Neural progenitor cell (in vitro differentiated cells): ENCODE measurements at regions not wholly inside any gene's neighbourhood (a gene's known extent, or its start where the extent isn't known, plus 50 kb on each side); places are given as distances from the start of the nearest gene placed in this dataset.

Source experiments
- DNase-seq: peaks from one replicate; pipeline ENCODE4 v3.0.0-alpha.2; 2016; ENCODE audit warnings: low spot score
- H2AFZ ChIP-seq: fragments of 200-600 bp; sonication (generic); replicated peaks from 2 replicates; pipeline ENCODE4 v1.6.1; 2016; ENCODE audit warnings: antibody characterized with exemption
- H3F3A ChIP-seq: fragments of 200-600 bp; sonication (generic); 2 replicates; pipeline ENCODE4 v1.6.1; 2016; ENCODE audit warnings: antibody characterized with exemption, low read depth
- H3K27ac ChIP-seq: fragments of 200-600 bp; sonication (generic); 2 replicates; pipeline ENCODE4 v1.5.1; 2016; ENCODE audit warnings: mild to moderate bottlenecking
- H3K27me3 ChIP-seq: fragments of 200-600 bp; sonication (generic); 2 replicates; pipeline ENCODE4 v1.6.1; 2016; ENCODE audit warnings: mild to moderate bottlenecking, moderate library complexity
- H3K36me3 ChIP-seq: fragments of 200-600 bp; sonication (generic); 2 replicates; pipeline ENCODE4 v1.5.1; 2016
- H3K4me1 ChIP-seq: fragments of 200-600 bp; sonication (generic); 2 replicates; pipeline ENCODE4 v1.6.1; 2016; ENCODE audit warnings: mixed run types
- H3K4me2 ChIP-seq: fragments of 200-600 bp; sonication (generic); 2 replicates; pipeline ENCODE4 v1.6.1; 2016
- H3K4me3 ChIP-seq: fragments of 200-600 bp; sonication (generic); 2 replicates; pipeline ENCODE4 v1.5.1; 2016
- H3K79me2 ChIP-seq: fragments of 200-600 bp; sonication (generic); 2 replicates; pipeline ENCODE4 v1.6.1; 2016; ENCODE audit warnings: low read depth
- H3K9ac ChIP-seq: fragments of 200-600 bp; sonication (generic); 2 replicates; pipeline ENCODE4 v1.6.1; 2016
- H3K9me3 ChIP-seq: fragments of 200-600 bp; sonication (generic); 2 replicates; pipeline ENCODE4 v1.5.1; 2016; ENCODE audit warnings: low read depth
- H4K20me1 ChIP-seq: fragments of 200-600 bp; sonication (generic); 2 replicates; pipeline ENCODE4 v1.6.1; 2016; ENCODE audit warnings: low read depth
- H3K27ac Mint-ChIP-seq: 3 replicates; pipeline ENCODE4 v1.8.0; 2021; ENCODE audit warnings: mixed read lengths
- H3K27me3 Mint-ChIP-seq: 2 replicates; pipeline ENCODE4 v1.8.0; 2022; ENCODE audit warnings: low read depth, mild to moderate bottlenecking, inconsistent platforms, moderate library complexity, mixed read lengths; ENCODE audit not compliant: insufficient read depth
- H3K36me3 Mint-ChIP-seq: 3 replicates; pipeline ENCODE4 v1.8.0; 2021; ENCODE audit warnings: mixed read lengths
- H3K4me1 Mint-ChIP-seq: 3 replicates; pipeline ENCODE4 v1.8.0; 2021; ENCODE audit warnings: mixed read lengths
- H3K4me3 Mint-ChIP-seq: 3 replicates; pipeline ENCODE4 v1.8.0; 2021; ENCODE audit warnings: mild to moderate bottlenecking, moderate library complexity, mixed read lengths
- H3K9me3 Mint-ChIP-seq: 3 replicates; pipeline ENCODE4 v1.8.0; 2020; ENCODE audit warnings: mixed read lengths
- EZH2 ChIP-seq: fragments of 200-600 bp; sonication (generic); IDR thresholded peaks from 2 replicates; pipeline ENCODE4 v1.6.1; 2017; ENCODE audit warnings: antibody characterized with exemption, mild to moderate bottlenecking, moderate library complexity
- EZH2phosphoT487 ChIP-seq: fragments of 200-600 bp; sonication (generic); IDR thresholded peaks from 2 replicates; pipeline ENCODE4 v1.6.1; 2017; ENCODE audit warnings: antibody characterized with exemption
- TF ChIP-seq, protein P1 (sequence below): fragments of 200-600 bp; sonication (generic); IDR thresholded peaks from 2 replicates; pipeline ENCODE4 v1.5.1; 2017; ENCODE audit warnings: antibody characterized with exemption, mild to moderate bottlenecking

GRCh38 chr16:79298476-79298875, 302.1 kb downstream of the MAF start:
- H3K27me3 ChIP-seq, result peaks cover 12% of the 10 kb centered on the region
- peaks cover 12% of the 10 kb centered on the region for H4K20me1 ChIP-seq
- peaks cover 10% of the 10 kb centered on the region for H3K9me3 Mint-ChIP-seq
- H3K9me3 ChIP-seq, result no peaks in the 10 kb centered on the region
- peak overlapping the region; percentile 79 for H3K4me2 ChIP-seq
- TF ChIP-seq, protein P1, sequence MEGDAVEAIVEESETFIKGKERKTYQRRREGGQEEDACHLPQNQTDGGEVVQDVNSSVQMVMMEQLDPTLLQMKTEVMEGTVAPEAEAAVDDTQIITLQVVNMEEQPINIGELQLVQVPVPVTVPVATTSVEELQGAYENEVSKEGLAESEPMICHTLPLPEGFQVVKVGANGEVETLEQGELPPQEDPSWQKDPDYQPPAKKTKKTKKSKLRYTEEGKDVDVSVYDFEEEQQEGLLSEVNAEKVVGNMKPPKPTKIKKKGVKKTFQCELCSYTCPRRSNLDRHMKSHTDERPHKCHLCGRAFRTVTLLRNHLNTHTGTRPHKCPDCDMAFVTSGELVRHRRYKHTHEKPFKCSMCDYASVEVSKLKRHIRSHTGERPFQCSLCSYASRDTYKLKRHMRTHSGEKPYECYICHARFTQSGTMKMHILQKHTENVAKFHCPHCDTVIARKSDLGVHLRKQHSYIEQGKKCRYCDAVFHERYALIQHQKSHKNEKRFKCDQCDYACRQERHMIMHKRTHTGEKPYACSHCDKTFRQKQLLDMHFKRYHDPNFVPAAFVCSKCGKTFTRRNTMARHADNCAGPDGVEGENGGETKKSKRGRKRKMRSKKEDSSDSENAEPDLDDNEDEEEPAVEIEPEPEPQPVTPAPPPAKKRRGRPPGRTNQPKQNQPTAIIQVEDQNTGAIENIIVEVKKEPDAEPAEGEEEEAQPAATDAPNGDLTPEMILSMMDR, result no peak
- TF ChIP-seq EZH2 (no peak), EZH2phosphoT487 (no peak)
- peaks cover 61% of the 10 kb centered on the region for H3K27me3 Mint-ChIP-seq
- no peak overlapping the region for H3K9ac ChIP-seq
- peak overlapping the region; percentile 59 for H3K4me3 Mint-ChIP-seq
- H2AFZ ChIP-seq, result no peak overlapping the region
- no peak overlapping the region for H3K27ac Mint-ChIP-seq
- peaks cover 54% of the 10 kb centered on the region for H3K4me1 Mint-ChIP-seq
- no peaks in the 10 kb centered on the region for H3K36me3 ChIP-seq
- peak overlapping the region; percentile 31 for H3K4me3 ChIP-seq
- no peaks in the 10 kb centered on the region for H3K79me2 ChIP-seq
- peaks cover 56% of the 10 kb centered on the region for H3K4me1 ChIP-seq
- H3K36me3 Mint-ChIP-seq, result no peaks in the 10 kb centered on the region
- H3K27ac ChIP-seq, result peak overlapping the region; percentile 88
- no peak for DNase-seq
- peaks cover 45% of the 10 kb centered on the region for H3F3A ChIP-seq

- Histone ChIP-seq H3K4me3 (no peak overlapping the region), H3K36me3 (no peaks in the 10 kb centered on the region), H3K4me2 (peak overlapping the region; percentile 79), H2AFZ (no peak overlapping the region), H3F3A (peaks cover 45% of the 10 kb centered on the region), H3K27me3 (peaks cover 12% of the 10 kb centered on the region), H4K20me1 (peaks cover 12% of the 10 kb centered on the region), H3K4me1 (peaks cover 56% of the 10 kb centered on the region), H3K27ac (no peak overlapping the region), H3K9ac (no peak overlapping the region), H3K9me3 (no peaks in the 10 kb centered on the region), H3K79me2 (no peaks in the 10 kb centered on the region)
- peaks cover 58% of the 10 kb centered on the region for H3K27me3 Mint-ChIP-seq
- DNase-seq, result peak; percentile 26
- H3K9me3 Mint-ChIP-seq, result peaks cover 10% of the 10 kb centered on the region
- H3K4me3 Mint-ChIP-seq, result no peak overlapping the region
- H3K4me1 Mint-ChIP-seq, result peaks cover 51% of the 10 kb centered on the region
- TF ChIP-seq, protein P1, result no peak
- TF ChIP-seq EZH2, result no peak
- TF ChIP-seq EZH2phosphoT487, result no peak
- no peak overlapping the region for H3K27ac Mint-ChIP-seq
- H3K36me3 Mint-ChIP-seq, result no peaks in the 10 kb centered on the region
Observed at GRCh38 chr16:79297805-79298204, 302.7 kb downstream of the MAF start.

DNA sequence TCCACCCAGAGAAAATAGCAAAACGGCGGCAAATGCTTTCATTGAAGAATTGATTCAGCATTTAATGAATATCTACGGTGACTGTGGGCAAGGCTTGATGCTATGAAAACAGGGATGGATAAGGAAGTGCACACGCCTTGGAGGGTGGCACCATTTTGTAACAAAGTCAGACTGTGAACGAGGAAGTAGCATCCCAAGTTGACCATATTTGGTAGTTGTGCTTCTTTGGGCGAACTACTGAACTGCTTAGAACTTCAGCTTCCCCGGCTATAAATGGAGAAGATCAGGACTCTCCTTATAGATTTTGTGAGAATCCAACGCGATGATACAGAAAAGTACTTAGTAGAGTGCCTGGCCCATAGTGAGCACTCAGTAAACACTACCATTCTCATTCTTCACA, 303.2 kb downstream of the MAF start:
- DNase-seq, result no peak
- H3K36me3 ChIP-seq, result no peaks in the 10 kb centered on the region
- H3K9ac ChIP-seq, result no peak overlapping the region

More for the DNA sequence above, 303.2 kb downstream of the MAF start:
- Histone ChIP-seq H4K20me1 (peaks cover 12% of the 10 kb centered on the region), H3F3A (peaks cover 45% of the 10 kb centered on the region), H3K4me1 (peaks cover 54% of the 10 kb centered on the region), H3K9me3 (no peaks in the 10 kb centered on the region), H3K79me2 (no peaks in the 10 kb centered on the region), H3K27ac (no peak overlapping the region), H3K27me3 (peaks cover 12% of the 10 kb centered on the region), H3K4me2 (no peak overlapping the region), H2AFZ (no peak overlapping the region), H3K4me3 (no peak overlapping the region)
- H3K9me3 Mint-ChIP-seq, result peaks cover 7% of the 10 kb centered on the region
- peaks cover 46% of the 10 kb centered on the region for H3K4me1 Mint-ChIP-seq
- H3K36me3 Mint-ChIP-seq, result no peaks in the 10 kb centered on the region
- peaks cover 55% of the 10 kb centered on the region for H3K27me3 Mint-ChIP-seq
- no peak overlapping the region for H3K27ac Mint-ChIP-seq
- no peak overlapping the region for H3K4me3 Mint-ChIP-seq
- no peak for TF ChIP-seq EZH2phosphoT487
- TF ChIP-seq, protein P1, result no peak
- TF ChIP-seq EZH2, result no peak
